HG02981 (cell line): ENCODE measurements at regions not wholly inside any gene's neighbourhood (a gene's known extent, or its start where the extent isn't known, plus 50 kb on each side); places are given as distances from the start of the nearest gene placed in this dataset.

Source experiments
- ATAC-seq: cut with Tn5 transposase; IDR thresholded peaks from one replicate; pipeline ENCODE4 v1.9.1; 2021; ENCODE audit warnings: mild to moderate bottlenecking, moderate library complexity; ENCODE audit not compliant: unreplicated experiment

DNA sequence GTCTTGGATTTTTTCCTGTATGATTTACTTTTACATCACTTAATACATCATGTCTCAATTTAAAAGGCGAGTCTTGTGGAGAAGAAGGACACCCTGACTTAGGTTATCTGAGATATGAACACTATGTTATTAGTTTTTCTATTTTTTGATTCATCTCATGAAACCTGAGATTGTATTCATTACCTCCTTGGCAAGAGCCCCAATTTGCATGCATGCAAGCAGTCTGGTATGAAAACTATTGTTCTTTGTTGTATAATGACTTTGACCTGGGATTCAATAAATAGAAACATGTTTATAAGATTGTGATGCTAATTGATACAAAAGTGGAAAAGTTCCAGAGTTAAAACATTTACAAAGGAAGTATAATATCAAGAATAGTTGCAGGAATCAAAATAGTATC is 576.1 kb downstream of the NOVA1 start:
- ATAC-seq, result no peak

DNA sequence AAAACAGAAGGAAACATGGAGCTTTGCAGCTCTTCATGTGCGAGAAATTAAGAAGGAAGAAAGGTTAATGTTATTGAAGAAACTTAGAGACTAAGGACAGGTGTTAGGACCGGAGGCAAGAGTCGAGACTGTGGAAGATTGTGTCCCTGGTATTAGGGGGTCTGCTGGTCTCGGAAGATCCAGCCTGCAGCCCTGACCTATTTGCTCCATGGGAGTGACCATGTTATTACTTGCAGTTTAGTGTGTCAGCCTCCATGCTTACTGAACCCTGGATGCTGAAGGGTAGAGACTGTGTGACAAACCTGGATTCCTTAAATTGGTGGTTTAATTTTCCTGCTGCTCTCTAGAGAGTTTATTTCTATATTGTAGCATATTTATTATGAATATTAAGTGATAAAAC is 580.6 kb downstream of the NOVA1 start:
- ATAC-seq, result no peak

DNA sequence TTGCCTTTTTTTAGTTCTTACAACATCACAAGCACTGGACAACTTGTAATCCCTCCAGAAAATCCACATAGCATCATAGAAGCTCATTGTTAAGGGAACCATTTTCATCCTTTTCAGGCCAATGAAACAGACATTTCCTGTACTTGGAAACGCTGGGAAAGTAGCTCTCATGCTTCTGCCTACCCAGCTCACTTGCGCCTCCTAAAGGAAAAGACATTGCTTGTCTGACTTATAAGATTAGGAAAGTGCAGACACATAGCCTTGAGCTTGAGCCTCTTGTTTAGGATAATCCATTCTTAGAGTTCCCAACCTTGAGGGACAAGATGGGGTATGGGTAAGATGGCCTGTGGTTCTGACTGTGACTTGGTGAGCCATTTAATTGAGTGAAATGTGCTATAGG is 589.5 kb downstream of the NOVA1 start:
- ATAC-seq, result no peak

DNA sequence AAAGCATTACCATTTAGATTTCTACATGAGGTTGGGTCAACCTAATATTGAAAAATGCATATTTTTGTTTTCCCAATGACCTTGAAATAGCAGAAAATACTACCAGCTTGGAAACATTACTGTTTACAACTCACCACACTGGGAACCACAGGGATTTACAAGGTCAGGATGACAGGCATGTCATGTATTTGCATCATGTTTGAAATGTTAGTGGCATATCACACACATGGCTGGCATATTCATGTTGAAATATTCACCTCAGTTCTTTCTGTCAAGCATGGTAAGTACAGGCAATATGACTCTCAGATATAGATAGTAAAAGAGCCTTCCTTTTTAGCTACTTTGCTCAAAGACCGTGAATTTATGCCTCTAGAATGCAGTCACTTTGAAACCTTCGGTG is 593.5 kb downstream of the NOVA1 start:
- ATAC-seq, result no peak

DNA sequence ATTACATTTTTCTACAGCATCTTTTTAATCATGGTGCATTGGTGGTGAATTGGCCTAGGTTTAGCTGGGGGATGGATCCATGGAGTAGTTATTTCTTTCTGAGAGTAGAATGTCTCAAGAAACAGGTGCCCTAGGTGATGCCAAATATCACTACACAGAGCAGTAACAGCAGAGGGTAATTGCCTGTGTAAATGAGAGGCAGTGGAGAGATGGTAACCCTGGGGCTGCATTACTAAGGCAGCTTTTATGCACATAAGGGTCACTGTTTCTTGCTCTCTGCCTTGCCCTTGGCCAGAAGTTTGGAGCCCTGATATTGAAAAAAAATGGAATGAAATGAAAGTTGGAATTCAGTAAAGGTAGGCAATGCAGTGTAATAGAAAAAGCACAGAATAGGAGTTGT is 604.0 kb downstream of the NOVA1 start:
- ATAC-seq, result no peak

DNA sequence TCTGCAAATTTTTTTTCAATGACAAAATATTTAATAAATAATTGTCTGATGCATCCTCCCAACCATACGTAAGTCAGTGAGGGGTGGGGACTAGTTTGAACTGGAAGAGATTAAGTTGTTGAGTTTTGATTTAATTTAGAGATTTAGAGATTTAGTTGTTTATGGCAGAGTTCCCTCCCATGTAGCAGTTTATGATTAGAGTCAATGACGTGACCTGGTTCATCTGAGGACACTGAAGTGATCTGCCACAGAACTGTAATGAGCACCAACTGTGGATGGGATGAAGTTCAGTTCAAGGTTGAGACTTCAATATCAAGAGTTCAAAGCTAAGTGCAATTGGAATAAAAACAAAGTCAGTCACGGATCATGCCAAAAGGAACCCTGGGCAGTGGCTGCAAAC is 609.3 kb downstream of the NOVA1 start:
- no peak for ATAC-seq

DNA sequence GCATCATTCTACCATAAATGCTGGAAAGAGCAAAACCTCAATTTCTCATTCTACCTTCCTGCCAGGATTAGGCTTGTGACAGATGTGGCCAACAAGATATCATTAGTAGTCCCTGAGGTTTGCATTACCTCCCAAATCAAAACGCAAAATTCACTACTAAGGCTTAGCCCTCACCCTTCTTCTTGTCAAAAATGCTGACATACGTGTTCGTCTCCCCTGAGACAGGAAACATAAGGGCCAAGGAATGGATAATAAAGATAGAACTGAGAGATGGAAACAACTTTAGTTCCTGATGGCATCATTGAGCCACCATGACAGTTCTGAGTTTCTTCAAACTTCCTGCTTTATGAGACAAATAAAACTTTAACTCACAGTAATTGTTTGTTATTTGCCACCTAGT is 642.1 kb downstream of the NOVA1 start:
- ATAC-seq, result no peak

DNA sequence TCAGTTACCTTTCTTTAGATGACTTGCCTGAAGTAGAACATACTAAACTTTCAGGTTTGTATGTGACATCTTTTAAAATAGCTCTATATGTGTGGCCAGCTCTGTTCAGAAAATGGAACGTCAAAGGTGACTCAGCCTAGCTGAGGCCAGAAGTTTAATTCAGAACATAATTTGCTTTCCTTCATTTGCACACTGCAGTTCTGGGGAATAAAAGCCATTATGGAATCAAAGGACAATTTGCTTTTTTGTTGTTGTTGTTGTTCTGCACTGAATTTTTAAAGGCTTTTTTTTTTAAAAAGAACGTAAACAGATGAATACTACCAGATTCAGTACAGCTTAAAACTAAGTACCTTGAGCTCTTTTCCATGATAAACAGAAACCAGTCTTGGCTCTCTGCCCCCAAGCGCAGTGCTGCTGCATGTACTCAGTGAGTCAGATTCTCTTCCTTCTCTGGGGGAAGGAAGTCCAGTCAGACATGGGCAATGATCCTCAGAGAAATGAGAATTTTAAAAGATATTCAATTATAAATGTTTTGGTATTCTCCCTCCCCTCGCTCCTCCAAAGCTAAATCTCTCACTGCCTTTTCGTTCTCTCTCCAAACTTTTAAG is 644.2 kb downstream of the NOVA1 start:
- no peak for ATAC-seq

DNA sequence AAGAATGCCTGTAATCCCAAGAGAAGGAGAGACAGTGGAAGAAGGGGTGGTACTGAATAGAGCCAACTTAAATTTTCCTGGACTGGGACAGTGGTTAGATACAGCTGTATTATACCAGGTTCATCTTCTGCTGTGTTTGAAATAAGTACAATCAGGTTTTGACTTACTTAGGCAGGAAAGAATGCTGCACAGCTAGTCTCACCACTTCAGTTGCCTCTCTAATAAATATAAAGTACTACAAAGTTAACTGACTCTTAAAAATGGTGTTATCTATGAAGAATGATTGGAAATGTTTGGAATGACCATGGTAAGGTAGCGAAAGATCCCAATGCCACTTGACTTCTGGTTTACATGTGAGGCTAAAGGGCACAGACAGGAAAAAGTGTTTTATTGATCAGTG is 652.1 kb downstream of the NOVA1 start:
- ATAC-seq, result no peak

DNA sequence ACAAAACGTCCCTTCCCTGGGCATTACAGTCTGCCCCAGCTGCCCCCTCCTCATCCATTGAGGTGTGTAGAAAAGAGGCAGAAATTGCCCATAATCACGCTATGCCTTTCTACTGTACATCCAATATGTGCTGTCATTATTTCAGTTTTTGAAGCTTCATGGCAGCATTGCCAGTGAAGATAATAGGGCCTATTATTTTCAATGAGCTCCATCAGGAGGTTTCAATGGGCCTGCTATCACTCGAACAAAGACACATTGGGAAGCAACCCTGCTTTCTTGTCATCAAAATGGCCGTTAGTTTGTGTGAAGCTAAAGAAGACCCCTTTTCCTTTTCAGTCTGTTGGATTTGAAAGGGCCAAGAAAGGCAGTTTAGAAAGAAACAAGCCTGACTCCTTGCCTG is 653.8 kb downstream of the NOVA1 start:
- no peak for ATAC-seq

DNA sequence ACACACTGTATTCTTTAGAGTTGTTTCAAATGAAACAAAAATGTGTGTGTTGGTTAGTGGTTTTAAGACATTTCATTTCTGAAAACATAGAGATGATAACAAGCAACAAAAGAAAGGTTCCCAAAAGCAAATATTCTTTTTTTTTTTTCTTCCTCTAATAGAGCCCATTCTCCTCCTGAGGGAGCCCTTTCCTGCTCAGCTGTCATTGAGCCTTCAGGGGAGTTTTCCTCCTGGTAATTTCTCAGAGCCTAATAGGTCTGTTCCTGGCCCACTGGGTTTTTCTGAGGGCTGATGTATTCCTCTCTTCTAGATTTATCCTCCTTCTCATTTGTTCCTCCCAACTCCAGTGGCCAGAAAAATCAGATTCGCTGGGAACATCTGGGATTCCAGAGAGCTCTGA is 654.5 kb downstream of the NOVA1 start:
- no peak for ATAC-seq

DNA sequence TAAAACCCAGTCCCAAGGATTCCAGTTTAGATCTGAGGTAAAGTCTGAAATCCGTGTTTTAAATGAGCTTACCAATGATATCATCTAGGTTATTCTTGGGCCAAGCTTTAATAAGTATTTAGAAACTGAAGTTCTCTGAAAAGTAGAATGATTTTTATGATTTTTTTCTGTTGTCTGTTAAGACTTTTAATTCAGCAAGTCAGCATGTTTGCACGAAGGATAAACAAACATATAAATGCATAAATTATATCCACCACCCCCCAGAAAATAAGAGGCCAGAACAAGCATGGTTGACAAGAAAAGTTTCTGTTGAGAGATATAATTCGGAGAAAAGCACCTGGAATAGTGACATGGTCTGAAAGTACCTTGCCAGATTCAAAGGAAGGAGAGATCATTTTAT is 655.7 kb downstream of the NOVA1 start:
- ATAC-seq, result no peak

DNA sequence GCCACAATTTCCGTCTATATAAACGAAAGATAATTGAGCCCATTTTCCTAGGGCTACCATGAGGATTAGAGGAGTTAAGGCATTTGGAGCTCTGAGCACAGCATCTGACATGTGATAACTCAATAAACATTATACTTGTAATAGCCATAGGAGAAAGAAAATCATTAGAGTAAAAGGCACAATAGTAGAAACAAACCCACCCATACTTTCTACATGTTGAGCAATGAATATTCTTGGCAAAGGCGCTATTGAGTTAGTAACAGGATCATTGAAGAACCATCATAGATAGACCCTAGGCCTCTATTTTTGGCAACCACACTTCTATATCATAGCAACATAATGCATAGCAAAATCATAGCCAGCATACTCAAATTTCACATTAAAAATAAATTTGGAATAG is 664.1 kb downstream of the NOVA1 start:
- no peak for ATAC-seq

DNA sequence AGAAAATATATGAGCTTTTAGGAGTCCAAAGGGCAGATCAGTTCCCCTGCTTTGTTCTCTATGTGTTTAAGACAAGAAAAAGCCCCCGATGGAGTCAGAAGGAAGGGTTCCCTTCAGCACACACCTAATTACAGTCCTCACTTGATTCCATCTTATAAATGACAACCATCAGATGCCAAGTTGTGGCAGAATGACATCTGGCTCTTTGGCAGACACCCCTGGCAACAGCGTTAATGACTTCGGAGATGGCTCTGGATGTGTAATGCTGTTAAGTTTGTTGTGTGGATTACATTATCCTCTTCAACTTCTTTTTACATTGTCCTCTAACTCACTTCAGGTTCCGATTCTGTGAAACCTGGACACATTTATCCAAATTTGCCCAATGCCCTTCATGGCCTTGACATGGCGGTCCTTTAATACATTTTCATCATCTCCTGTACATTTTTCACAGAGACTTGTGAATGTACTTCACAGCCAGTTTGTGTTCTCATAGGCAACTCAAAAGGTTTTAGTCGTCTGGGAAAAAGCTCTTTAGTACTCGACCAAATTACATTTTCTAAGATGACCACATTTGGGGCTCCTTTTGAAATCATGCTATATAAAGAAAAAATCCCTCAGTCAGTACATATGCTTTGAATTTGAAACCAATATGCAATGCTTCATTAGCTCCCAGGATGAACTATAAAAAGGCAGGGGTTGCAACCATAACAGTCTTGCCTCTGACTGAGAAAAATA is 667.8 kb downstream of the NOVA1 start:
- no peak for ATAC-seq

DNA sequence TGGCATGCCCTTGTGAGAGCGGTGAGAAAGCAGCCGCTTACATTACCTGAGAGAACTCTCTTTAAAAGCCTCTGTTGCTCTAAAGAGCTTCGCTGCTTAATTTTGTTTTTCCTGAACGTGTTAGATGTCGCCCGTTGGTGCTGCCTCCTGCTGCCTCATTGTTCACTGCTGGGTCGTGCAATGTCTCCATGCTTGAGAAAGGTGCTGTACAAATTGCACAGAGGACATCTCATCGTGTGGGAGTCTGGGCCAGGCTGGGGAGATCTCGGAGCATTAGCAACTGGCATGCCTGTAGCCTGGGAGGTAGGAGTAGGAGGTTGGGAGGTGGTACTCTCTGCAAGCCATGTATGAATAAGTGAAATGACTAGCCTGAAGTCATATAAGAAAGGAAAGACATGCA is 686.0 kb downstream of the NOVA1 start:
- no peak for ATAC-seq

DNA sequence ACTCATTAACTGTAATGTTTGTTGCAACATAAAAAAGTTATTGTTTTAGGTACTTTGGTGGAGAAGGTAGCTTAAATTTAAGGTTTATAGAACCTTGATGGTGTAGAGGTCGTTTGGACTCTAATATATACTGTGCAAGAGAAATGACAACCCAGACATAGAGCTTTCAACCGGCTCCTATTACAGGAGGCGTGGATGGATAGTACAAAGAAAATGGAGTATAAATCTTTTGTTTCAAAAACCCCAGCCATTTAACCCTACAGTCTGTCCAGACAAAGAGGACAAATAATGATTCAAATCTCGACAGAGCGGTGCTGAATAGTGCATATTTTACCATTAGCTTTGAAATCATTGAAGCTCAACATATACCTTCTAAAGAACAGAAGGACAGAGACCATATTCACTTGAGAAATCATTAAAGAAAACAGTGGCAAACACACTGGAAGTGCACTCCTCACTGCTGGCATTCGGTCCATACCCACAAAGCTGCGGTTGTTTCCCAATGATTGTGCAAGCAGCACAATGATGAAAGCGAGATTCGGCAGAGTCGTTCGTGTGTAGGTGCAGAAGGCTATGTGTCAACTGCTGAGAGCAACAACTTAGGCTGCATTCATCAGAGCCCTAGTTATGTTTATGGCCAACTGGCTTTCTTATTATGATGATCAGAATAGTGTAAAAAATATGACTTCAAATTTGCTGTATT is 688.6 kb downstream of the NOVA1 start:
- ATAC-seq, result no peak

DNA sequence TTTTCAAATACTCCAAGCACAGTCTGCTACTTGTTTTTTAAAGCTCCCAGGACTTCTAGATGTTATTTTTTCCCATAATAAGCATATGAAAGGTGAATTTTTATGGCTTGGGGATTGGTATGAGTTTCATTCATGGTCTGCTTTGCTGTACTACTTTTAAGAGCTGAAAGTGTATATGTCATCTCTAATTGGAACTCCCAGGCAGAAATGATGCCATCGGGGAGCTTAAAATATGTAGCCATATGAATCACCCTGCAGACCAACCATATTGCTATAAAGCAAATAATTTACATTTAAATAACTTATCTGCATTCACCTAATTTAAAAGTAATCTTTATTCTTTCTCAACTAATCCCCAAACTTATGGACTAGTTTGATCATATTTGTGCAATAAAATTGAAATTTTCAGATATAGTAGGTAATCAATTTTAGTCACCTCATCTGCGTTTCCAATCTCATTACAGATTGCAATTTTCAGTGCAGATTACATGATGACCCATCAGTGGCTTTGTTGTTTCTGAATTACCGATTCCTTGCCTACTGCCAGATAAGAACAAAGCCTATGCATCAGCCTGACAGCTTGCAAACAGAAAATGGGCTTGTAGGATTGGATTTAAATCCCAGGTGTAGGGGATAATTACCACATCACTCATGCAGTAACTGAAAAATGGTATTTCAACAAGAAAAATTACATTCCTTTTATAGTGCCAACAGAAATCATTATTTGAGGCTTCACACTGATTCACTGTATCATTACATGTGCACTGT is 689.4 kb downstream of the NOVA1 start:
- ATAC-seq, result no peak

DNA sequence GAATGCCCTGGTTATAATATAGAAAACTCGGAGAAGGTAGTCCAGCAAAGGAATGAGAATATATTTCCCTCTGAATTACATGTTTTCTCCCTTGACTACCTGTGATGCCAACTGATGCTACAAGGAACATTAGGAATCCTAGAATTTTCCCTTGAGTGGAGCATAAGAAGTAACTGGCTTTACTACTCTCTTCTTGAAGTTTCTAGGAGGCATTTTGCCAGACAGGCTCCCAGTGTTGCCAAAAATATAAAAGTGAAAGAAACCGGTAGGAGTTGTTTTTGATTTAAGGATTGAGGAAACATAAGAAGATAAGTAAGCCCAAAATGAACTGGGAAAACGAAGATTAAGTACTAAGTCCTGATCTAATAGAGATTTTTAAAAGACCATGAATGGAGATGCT is 693.4 kb downstream of the NOVA1 start:
- ATAC-seq, result no peak

DNA sequence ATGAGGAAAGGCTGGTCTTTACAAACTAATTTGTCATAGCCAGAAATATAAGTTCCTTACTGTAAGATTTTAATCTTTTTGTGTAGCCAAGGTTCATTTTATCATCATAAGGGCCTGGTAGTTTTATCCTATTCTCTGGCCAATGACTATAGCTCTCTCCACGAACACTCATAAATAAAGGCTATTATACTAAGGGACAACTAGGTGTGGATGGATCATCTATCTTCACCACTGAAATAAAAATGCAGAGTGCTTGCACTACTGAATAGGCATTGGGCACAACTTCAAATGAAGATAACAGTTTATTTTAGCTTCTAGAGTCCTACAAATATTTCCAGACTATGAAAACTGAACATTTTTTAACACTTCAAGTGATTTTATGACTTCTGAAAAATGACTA is 698.6 kb downstream of the NOVA1 start:
- no peak for ATAC-seq

DNA sequence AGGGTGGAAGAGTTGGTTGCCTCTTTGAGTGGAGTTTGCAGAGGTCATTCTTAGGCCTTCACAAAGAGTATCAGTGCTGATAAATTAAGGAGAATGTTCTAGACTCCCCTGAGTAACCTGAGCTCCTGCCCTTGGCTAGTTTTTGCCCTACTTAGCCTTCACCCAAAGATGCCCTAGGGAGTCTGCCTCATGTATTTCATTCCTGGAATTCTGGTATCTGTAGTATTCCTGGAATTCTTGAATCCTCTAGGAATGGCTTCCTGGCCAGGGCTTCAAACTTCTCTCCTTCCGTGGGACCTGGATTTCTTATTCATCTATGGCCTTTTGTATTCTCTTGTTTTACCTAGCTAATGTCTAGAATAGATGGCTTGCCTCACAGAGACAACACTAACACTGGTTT is 701.1 kb downstream of the NOVA1 start:
- no peak for ATAC-seq

DNA sequence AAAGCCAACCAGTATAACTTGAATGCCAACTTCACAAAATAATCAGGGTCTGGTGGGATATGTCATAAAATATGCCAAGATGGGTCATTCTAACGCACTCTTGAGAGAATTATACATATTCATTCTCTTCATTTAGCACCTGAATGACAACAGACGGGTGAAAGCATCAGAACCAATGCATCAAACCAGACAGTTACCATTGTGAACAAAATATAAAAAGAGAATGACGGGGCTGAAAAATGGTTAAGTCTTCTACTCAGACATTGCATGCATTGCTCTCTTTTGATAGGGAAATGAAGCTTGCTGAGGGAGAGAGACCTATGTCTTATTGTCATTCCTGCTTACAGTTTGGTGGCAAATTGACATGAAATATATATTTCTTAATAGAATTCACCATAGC is 702.1 kb downstream of the NOVA1 start:
- no peak for ATAC-seq
